Astrocyte (in vitro differentiated cells and primary cell): ENCODE measurements at regions not wholly inside any gene's neighbourhood (a gene's known extent, or its start where the extent isn't known, plus 50 kb on each side); places are given as distances from the start of the nearest gene placed in this dataset.

Source experiments
- DNase-seq: peaks from one replicate; pipeline ENCODE4 v3.0.0-alpha.2; 2010; ENCODE audit warnings: low read depth
- FAIRE-seq: peaks from 2 replicates; lab custom pipeline; 2011; peaks lifted over from hg19 to GRCh38; lab: Jason Lieb, UNC
- H2AFZ ChIP-seq: 2 replicates; pipeline ENCODE4 v1.6.0; 2012; ENCODE audit warnings: low read depth, low read length, inconsistent platforms
- H3K27ac ChIP-seq: 2 replicates; pipeline ENCODE4 v1.5.1; 2011; ENCODE audit warnings: low read depth, low read length, inconsistent platforms
- H3K27me3 ChIP-seq: 2 replicates; pipeline ENCODE4 v1.6.0; 2011; ENCODE audit warnings: low read length, inconsistent platforms; ENCODE audit not compliant: insufficient read depth
- H3K36me3 ChIP-seq: 2 replicates; pipeline ENCODE4 v1.5.1; 2011; ENCODE audit warnings: low read length, inconsistent platforms; ENCODE audit not compliant: insufficient read depth
- H3K4me1 ChIP-seq: 2 replicates; pipeline ENCODE4 v1.5.1; 2011; ENCODE audit warnings: low read length, inconsistent platforms; ENCODE audit not compliant: insufficient read depth
- H3K4me2 ChIP-seq: 2 replicates; pipeline ENCODE4 v1.6.0; 2012; ENCODE audit warnings: low read length, inconsistent platforms
- H3K4me3 ChIP-seq: 2 replicates; pipeline ENCODE4 v1.5.1; 2011; ENCODE audit warnings: low read depth, mild to moderate bottlenecking, low read length, inconsistent platforms; ENCODE audit not compliant: insufficient read depth
- H3K79me2 ChIP-seq: 2 replicates; pipeline ENCODE4 v1.6.0; 2012; ENCODE audit warnings: mild to moderate bottlenecking, low read length, inconsistent platforms; ENCODE audit not compliant: insufficient read depth
- H3K9ac ChIP-seq: 2 replicates; pipeline ENCODE4 v1.6.0; 2012; ENCODE audit warnings: mild to moderate bottlenecking, low read length, inconsistent platforms
- H3K9me3 ChIP-seq: 2 replicates; pipeline ENCODE4 v1.5.1; 2012; ENCODE audit warnings: low read depth, mild to moderate bottlenecking, low read length, inconsistent platforms; ENCODE audit not compliant: insufficient read depth
- H4K20me1 ChIP-seq: 2 replicates; pipeline ENCODE4 v1.6.0; 2012; ENCODE audit warnings: low read length, inconsistent platforms; ENCODE audit not compliant: insufficient read depth
- H3K27ac Mint-ChIP-seq: one replicate; pipeline ENCODE4 v1.8.0; 2021; ENCODE audit warnings: mild to moderate bottlenecking, mixed read lengths; ENCODE audit not compliant: unreplicated experiment
- H3K27me3 Mint-ChIP-seq: one replicate; pipeline ENCODE4 v1.8.0; 2021; ENCODE audit warnings: low read depth, mixed read lengths; ENCODE audit not compliant: unreplicated experiment
- H3K36me3 Mint-ChIP-seq: one replicate; pipeline ENCODE4 v1.8.0; 2021; ENCODE audit warnings: low read depth, mixed read lengths; ENCODE audit not compliant: unreplicated experiment
- H3K4me1 Mint-ChIP-seq: one replicate; pipeline ENCODE4 v1.8.0; 2021; ENCODE audit warnings: low read depth, mixed read lengths; ENCODE audit not compliant: unreplicated experiment
- H3K4me3 Mint-ChIP-seq: one replicate; pipeline ENCODE4 v1.8.0; 2021; ENCODE audit warnings: mild to moderate bottlenecking, moderate library complexity, mixed read lengths; ENCODE audit not compliant: unreplicated experiment
- H3K9me3 Mint-ChIP-seq: one replicate; pipeline ENCODE4 v1.8.0; 2021; ENCODE audit warnings: mild to moderate bottlenecking, mixed read lengths; ENCODE audit not compliant: unreplicated experiment
- EZH2 ChIP-seq: IDR thresholded peaks from 2 replicates; pipeline ENCODE4 v1.6.1; 2012; ENCODE audit warnings: mild to moderate bottlenecking, low read length, inconsistent platforms; ENCODE audit not compliant: insufficient read depth
- TF ChIP-seq, protein P1 (sequence below): IDR thresholded peaks from 2 replicates; pipeline ENCODE4 v1.5.1; 2011; ENCODE audit warnings: low read depth, mild to moderate bottlenecking, inconsistent platforms, low read length, moderate library complexity; ENCODE audit not compliant: insufficient read depth

DNA sequence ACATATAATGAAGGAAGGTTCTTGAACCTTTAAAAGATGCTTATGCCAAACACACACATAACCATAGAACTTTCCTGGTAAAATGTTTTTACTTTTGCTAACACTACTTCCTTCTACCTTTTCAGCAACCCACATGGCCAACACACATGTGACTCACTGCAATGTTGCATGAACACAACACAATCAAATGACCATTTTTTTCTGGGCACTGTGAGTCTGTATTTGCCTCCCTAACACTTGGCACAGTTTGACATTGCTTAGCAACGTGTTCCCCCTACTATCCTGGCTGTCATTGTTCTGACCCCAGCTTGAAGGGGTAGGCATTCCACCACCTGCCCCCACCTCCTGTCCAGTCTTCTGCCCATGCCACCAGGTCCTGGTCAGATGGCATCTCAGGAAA is 169.4 kb upstream of the PRNP start:
- FAIRE-seq (no peak), DNase-seq (no peak)
- no peaks in the 10 kb centered on the region for H4K20me1 ChIP-seq
- H3K4me3 ChIP-seq: no peak overlapping the region
- no peak for TF ChIP-seq EZH2
- TF ChIP-seq, protein P1, sequence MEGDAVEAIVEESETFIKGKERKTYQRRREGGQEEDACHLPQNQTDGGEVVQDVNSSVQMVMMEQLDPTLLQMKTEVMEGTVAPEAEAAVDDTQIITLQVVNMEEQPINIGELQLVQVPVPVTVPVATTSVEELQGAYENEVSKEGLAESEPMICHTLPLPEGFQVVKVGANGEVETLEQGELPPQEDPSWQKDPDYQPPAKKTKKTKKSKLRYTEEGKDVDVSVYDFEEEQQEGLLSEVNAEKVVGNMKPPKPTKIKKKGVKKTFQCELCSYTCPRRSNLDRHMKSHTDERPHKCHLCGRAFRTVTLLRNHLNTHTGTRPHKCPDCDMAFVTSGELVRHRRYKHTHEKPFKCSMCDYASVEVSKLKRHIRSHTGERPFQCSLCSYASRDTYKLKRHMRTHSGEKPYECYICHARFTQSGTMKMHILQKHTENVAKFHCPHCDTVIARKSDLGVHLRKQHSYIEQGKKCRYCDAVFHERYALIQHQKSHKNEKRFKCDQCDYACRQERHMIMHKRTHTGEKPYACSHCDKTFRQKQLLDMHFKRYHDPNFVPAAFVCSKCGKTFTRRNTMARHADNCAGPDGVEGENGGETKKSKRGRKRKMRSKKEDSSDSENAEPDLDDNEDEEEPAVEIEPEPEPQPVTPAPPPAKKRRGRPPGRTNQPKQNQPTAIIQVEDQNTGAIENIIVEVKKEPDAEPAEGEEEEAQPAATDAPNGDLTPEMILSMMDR: no peak
- H3K4me1 Mint-ChIP-seq: peaks cover 18% of the 10 kb centered on the region
- H3K4me2 ChIP-seq: no peak overlapping the region
- H2AFZ ChIP-seq: no peak overlapping the region
- no peaks in the 10 kb centered on the region for H3K36me3 ChIP-seq
- no peaks in the 10 kb centered on the region for H3K9me3 Mint-ChIP-seq
- H3K27ac Mint-ChIP-seq: no peak overlapping the region
- no peaks in the 10 kb centered on the region for H3K27me3 ChIP-seq
- peaks cover 9% of the 10 kb centered on the region for H3K27me3 Mint-ChIP-seq
- H3K4me3 Mint-ChIP-seq: no peak overlapping the region
- no peaks in the 10 kb centered on the region for H3K9me3 ChIP-seq
- peaks cover 24% of the 10 kb centered on the region for H3K4me1 ChIP-seq
- no peak overlapping the region for H3K27ac ChIP-seq
- no peaks in the 10 kb centered on the region for H3K79me2 ChIP-seq
- no peaks in the 10 kb centered on the region for H3K36me3 Mint-ChIP-seq
- no peak overlapping the region for H3K9ac ChIP-seq

DNA sequence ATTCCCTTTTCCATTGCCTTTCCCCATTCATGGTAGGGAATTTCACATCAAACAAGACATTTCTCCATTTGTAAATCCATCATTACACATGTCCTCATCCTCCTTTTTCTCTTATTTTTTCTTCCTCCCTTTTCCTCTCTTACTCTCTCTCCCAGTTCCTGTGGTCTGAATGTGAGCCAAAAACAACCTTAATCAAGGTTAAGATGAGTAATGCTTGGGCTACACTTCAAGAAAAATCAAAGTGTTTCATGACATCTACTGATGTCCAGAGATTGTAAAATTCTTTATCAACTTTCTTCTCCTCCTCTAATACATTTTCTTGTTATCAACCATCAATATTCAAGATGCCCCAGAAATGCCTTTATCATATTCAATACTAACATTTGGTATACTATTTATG is 172.5 kb upstream of the PRNP start:
- no peaks in the 10 kb centered on the region for H3K27me3 Mint-ChIP-seq
- H3K36me3 Mint-ChIP-seq: no peaks in the 10 kb centered on the region
- TF ChIP-seq, protein P1: no peak
- TF ChIP-seq EZH2: no peak
- peak overlapping the region; percentile 3 for H3K4me3 ChIP-seq
- no peaks in the 10 kb centered on the region for H3K27me3 ChIP-seq
- H3K27ac Mint-ChIP-seq: peak overlapping the region; percentile 92
- H3K4me3 Mint-ChIP-seq: peak overlapping the region; percentile 18
- peak; percentile 89 for DNase-seq
- no peak overlapping the region for H2AFZ ChIP-seq
- H3K79me2 ChIP-seq: no peaks in the 10 kb centered on the region
- FAIRE-seq: no peak
- H3K27ac ChIP-seq: peak overlapping the region; percentile 91
- peaks cover 19% of the 10 kb centered on the region for H3K4me1 Mint-ChIP-seq
- peaks cover 27% of the 10 kb centered on the region for H3K4me1 ChIP-seq
- peak overlapping the region; percentile 74 for H3K4me2 ChIP-seq
- no peaks in the 10 kb centered on the region for H4K20me1 ChIP-seq
- peak overlapping the region; percentile 51 for H3K9ac ChIP-seq
- no peaks in the 10 kb centered on the region for H3K9me3 ChIP-seq
- H3K36me3 ChIP-seq: no peaks in the 10 kb centered on the region
- H3K9me3 Mint-ChIP-seq: peaks cover under 1% of the 10 kb centered on the region

DNA sequence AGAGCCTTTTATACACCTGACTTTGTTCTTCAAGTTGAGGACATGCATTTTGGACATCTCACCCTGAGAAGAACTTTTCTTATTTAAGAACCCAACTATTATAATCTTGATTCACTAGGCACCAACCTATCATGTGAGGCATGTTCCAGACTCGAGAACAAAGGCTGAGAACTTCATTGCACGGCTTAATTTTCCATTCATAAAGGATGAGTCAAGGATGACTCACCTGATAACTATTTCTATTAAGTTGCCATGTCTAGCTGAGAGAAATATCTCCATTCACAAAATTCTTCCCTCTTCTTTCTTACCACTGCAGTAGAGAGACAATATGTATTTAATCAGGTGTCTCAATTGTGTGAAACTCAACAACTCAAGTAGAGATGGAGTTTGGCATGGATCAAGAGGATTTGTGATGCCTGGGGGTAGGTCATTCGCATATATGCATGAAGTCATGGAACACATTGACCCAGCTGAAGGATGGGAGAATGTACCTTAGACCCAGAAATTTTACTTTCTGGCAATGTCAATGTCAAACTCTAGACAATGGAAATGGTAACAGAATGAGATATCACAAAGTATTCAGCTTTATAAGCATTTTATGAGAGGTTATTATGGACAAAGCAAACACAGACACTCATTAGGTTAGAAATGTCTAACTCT is 173.2 kb upstream of the PRNP start:
- TF ChIP-seq, protein P1: no peak
- TF ChIP-seq EZH2: no peak
- no peaks in the 10 kb centered on the region for H3K36me3 Mint-ChIP-seq
- peak overlapping the region; percentile 92 for H3K27ac Mint-ChIP-seq
- peaks cover 4% of the 10 kb centered on the region for H3K9me3 Mint-ChIP-seq
- Histone ChIP-seq H3K4me2 (peak overlapping the region; percentile 74), H3K4me1 (peaks cover 34% of the 10 kb centered on the region), H3K9me3 (no peaks in the 10 kb centered on the region), H2AFZ (no peak overlapping the region), H3K9ac (peak overlapping the region; percentile 51), H3K27ac (peak overlapping the region; percentile 91), H3K27me3 (no peaks in the 10 kb centered on the region), H3K4me3 (peak overlapping the region; percentile 3), H4K20me1 (no peaks in the 10 kb centered on the region), H3K36me3 (no peaks in the 10 kb centered on the region), H3K79me2 (no peaks in the 10 kb centered on the region)
- H3K4me1 Mint-ChIP-seq: peaks cover 19% of the 10 kb centered on the region
- FAIRE-seq: peak; percentile 98
- no peaks in the 10 kb centered on the region for H3K27me3 Mint-ChIP-seq
- DNase-seq: peak; percentile 96
- H3K4me3 Mint-ChIP-seq: peak overlapping the region; percentile 10
